ENCODE measurements at regions not wholly inside any gene's neighbourhood (a gene's known extent, or its start where the extent isn't known, plus 50 kb on each side); places are given as distances from the start of the nearest gene placed in this dataset.

- intact Hi-C loops (cut with micrococcal nuclease; ENCODE audit: unreplicated experiment) (loop anchor here (5.0 to 10.0 kb wide), 2 partner anchors 202 to 225 kb away; no protein-coding TSS in a partner anchor), in situ Hi-C loops (cut with HindIII; ENCODE audit: low pct_unique_long_range_greater_than_20kb, low sequenced_read_pairs) (no loop called here)
- Histone ChIP-seq H3K4me3 (ENCODE audit: low read depth in 2 of 2, low read length in 2 of 2) (no peak overlapping the region), H3K36me3 (ENCODE audit: control insufficient read depth, insufficient read depth, low read length) (no peaks in the 10 kb centered on the region), H3K27me3 (ENCODE audit: control insufficient read depth, insufficient read depth, low read length) (no peaks in the 10 kb centered on the region), H3K9me3 (ENCODE audit: control insufficient read depth, insufficient read depth, low read depth, low read length) (no peaks in the 10 kb centered on the region), H3K4me1 (ENCODE audit: control insufficient read depth, insufficient read depth, low read length) (no peaks in the 10 kb centered on the region), H3K27ac (ENCODE audit: low read length) (no peak overlapping the region)
- ChIA-PET CTCF (interaction anchor here (0.7 kb wide), 1 partner anchor 373 kb away, joined by 3 read pairs; no protein-coding TSS in a partner anchor), POLR2A (no interaction called here)
- no peak for ATAC-seq
- BruUV-seq (replicated peaks) = no TSS peak
- no peak for DNase-seq (ENCODE audit: low read depth, low spot score)
- TF ChIP-seq CTCF (IDR thresholded peaks at IDR 0.05) = no peak
Observed at GRCh38 chr18:46282646-46283045, 178.5 kb downstream of the HAUS1 start.

- in situ Hi-C loops (cut with HindIII; ENCODE audit: low pct_unique_long_range_greater_than_20kb, low sequenced_read_pairs) (no loop called here), intact Hi-C loops (cut with micrococcal nuclease; ENCODE audit: unreplicated experiment) (loop anchor here (5.0 to 10.0 kb wide), 2 partner anchors 202 to 224 kb away; no protein-coding TSS in a partner anchor)
- TF ChIP-seq TCF7L2 (IDR thresholded peaks at IDR 0.05; ENCODE audit: low read depth, low read length) (no peak), POLR2AphosphoS5 (IDR thresholded peaks at IDR 0.05; ENCODE audit: low read depth, low read length) (no peak), SIN3A (IDR thresholded peaks at IDR 0.05; ENCODE audit: borderline replicate concordance, insufficient read depth, low read depth, low read length) (no peak), REST (IDR thresholded peaks at IDR 0.05; ENCODE audit: insufficient read depth in 1 of 2, low read depth in 2 of 2, low read length in 1 of 2) (no peak), CTCF (IDR thresholded peaks at IDR 0.05) (no peak)
- no peak for DNase-seq (ENCODE audit: low read depth, low spot score)
- no peaks in the 10 kb centered on the region for H3K27me3 ChIP-seq (ENCODE audit: control insufficient read depth, insufficient read depth, low read length)
- POLR2A ChIA-PET = no interaction called here
- CTCF ChIA-PET = interaction anchor here (0.7 kb wide), 1 partner anchor 372 kb away, joined by 3 read pairs; no protein-coding TSS in a partner anchor
- no peaks in the 10 kb centered on the region for H3K9me3 ChIP-seq (ENCODE audit: control insufficient read depth, insufficient read depth, low read depth, low read length)
- H3K36me3 ChIP-seq (ENCODE audit: control insufficient read depth, insufficient read depth, low read length) = no peaks in the 10 kb centered on the region
- no peak overlapping the region for H3K27ac ChIP-seq (ENCODE audit: low read length)
- BruUV-seq (replicated peaks) = no TSS peak
- no peak for ATAC-seq
- no peaks in the 10 kb centered on the region for H3K4me1 ChIP-seq (ENCODE audit: control insufficient read depth, insufficient read depth, low read length)
- H3K4me3 ChIP-seq (ENCODE audit: low read depth in 2 of 2, low read length in 2 of 2) = no peak overlapping the region
Observed at GRCh38 chr18:46283268-46283667, 179.1 kb downstream of the HAUS1 start.

All from Panc1 (cell line).